ENCODE measurements at regions not wholly inside any gene's neighbourhood (a gene's known extent, or its start where the extent isn't known, plus 50 kb on each side); places are given as distances from the start of the nearest gene placed in this dataset.

- ChIA-PET CTCF (no interaction called here), POLR2A (ENCODE audit: unreplicated experiment) (no interaction called here)
- Histone ChIP-seq H3K4me1 (replicated peaks; ENCODE audit: insufficient read depth) (no peaks in the 10 kb centered on the region), H3K27ac (no peak overlapping the region), H2AFZ (0 out of 2 replicates have a peak overlapping the region, but pooled peaks have one; percentile 13), H3K36me3 (ENCODE audit: low read depth) (no peaks in the 10 kb centered on the region), H3K4me2 (no peak overlapping the region), H3K4me3 (no peak overlapping the region), H3F3A (ENCODE audit: insufficient read depth, low read depth) (no peaks in the 10 kb centered on the region), H3K9me2 (ENCODE audit: insufficient read depth) (no peaks in the 10 kb centered on the region), H3K27me3 (ENCODE audit: insufficient read depth, low read depth) (no peaks in the 10 kb centered on the region), H3K9me3 (ENCODE audit: insufficient read depth, low read depth) (peaks cover 6% of the 10 kb centered on the region), H3K79me2 (ENCODE audit: low read depth) (no peaks in the 10 kb centered on the region), H4K20me1 (ENCODE audit: insufficient read depth) (no peaks in the 10 kb centered on the region)
- no TSS peak for BruUV-seq (replicated peaks)
- no peak for DNase-seq
- TF ChIP-seq CTCF (conservative IDR thresholded peaks at IDR 0.05): no peak
- intact Hi-C loops (cut with micrococcal nuclease; ENCODE audit: unreplicated experiment): no loop called here
These were observed 81.0 kb upstream of the CDIN1 start for GRCh38 chr15:36498401-36498800.

GRCh38 chr15:36498916-36499315, 80.5 kb upstream of the CDIN1 start:
- intact Hi-C loops (cut with micrococcal nuclease; ENCODE audit: unreplicated experiment): no loop called here
- Histone ChIP-seq H2AFZ (no peak overlapping the region), H3K79me2 (ENCODE audit: low read depth) (no peaks in the 10 kb centered on the region), H4K20me1 (ENCODE audit: insufficient read depth) (no peaks in the 10 kb centered on the region), H3K4me2 (no peak overlapping the region), H3K36me3 (ENCODE audit: low read depth) (no peaks in the 10 kb centered on the region), H3F3A (ENCODE audit: insufficient read depth, low read depth) (no peaks in the 10 kb centered on the region), H3K4me1 (replicated peaks; ENCODE audit: insufficient read depth) (no peaks in the 10 kb centered on the region), H3K27me3 (ENCODE audit: insufficient read depth, low read depth) (no peaks in the 10 kb centered on the region), H3K4me3 (no peak overlapping the region), H3K27ac (no peak overlapping the region), H3K9me2 (ENCODE audit: insufficient read depth) (no peaks in the 10 kb centered on the region), H3K9me3 (ENCODE audit: insufficient read depth, low read depth) (peaks cover 6% of the 10 kb centered on the region)
- BruUV-seq (replicated peaks): no TSS peak
- ChIA-PET CTCF (no interaction called here), POLR2A (ENCODE audit: unreplicated experiment) (no interaction called here)
- no peak for TF ChIP-seq CTCF (conservative IDR thresholded peaks at IDR 0.05)
- no peak for TF ChIP-seq EZH2 (IDR thresholded peaks at IDR 0.05; ENCODE audit: low read depth)
- no peak for DNase-seq

- no peaks in the 10 kb centered on the region for H3F3A ChIP-seq (ENCODE audit: insufficient read depth, low read depth)
- H3K9me2 ChIP-seq (ENCODE audit: insufficient read depth): no peaks in the 10 kb centered on the region
- H3K9me3 ChIP-seq (ENCODE audit: insufficient read depth, low read depth): peaks cover 6% of the 10 kb centered on the region
- TF ChIP-seq CTCF (conservative IDR thresholded peaks at IDR 0.05): no peak
- no peak for TF ChIP-seq EZH2 (IDR thresholded peaks at IDR 0.05; ENCODE audit: low read depth)
- no TSS peak for BruUV-seq (replicated peaks)
- POLR2A ChIA-PET (ENCODE audit: unreplicated experiment): interaction anchor here (0.6 to 0.7 kb wide), 2 partner anchors 208 to 1193 kb away, joined by 4 to 5 read pairs; no protein-coding TSS in a partner anchor
- H3K36me3 ChIP-seq (ENCODE audit: low read depth): no peaks in the 10 kb centered on the region
- H3K27ac ChIP-seq: no peak overlapping the region
- H3K27me3 ChIP-seq (ENCODE audit: insufficient read depth, low read depth): no peaks in the 10 kb centered on the region
- H3K4me2 ChIP-seq: no peak overlapping the region
- H4K20me1 ChIP-seq (ENCODE audit: insufficient read depth): no peaks in the 10 kb centered on the region
- no peaks in the 10 kb centered on the region for H3K79me2 ChIP-seq (ENCODE audit: low read depth)
- CTCF ChIA-PET: no interaction called here
- intact Hi-C loops (cut with micrococcal nuclease; ENCODE audit: unreplicated experiment): loop anchor here (5.0 to 10.0 kb wide), 5 partner anchors 127 to 1385 kb away; no protein-coding TSS in a partner anchor
- DNase-seq: no peak
- peak overlapping the region; percentile 58; the same call in 1 of the 2 replicates for H2AFZ ChIP-seq
- H3K4me1 ChIP-seq (replicated peaks; ENCODE audit: insufficient read depth): no peaks in the 10 kb centered on the region
- H3K4me3 ChIP-seq: no peak overlapping the region
These were observed 79.7 kb upstream of the CDIN1 start for GRCh38 chr15:36499412-36500389.

Data from PC-9 (cell line).